ENCODE measurements at regions not wholly inside any gene's neighbourhood (a gene's known extent, or its start where the extent isn't known, plus 50 kb on each side); places are given as distances from the start of the nearest gene placed in this dataset.

DNA sequence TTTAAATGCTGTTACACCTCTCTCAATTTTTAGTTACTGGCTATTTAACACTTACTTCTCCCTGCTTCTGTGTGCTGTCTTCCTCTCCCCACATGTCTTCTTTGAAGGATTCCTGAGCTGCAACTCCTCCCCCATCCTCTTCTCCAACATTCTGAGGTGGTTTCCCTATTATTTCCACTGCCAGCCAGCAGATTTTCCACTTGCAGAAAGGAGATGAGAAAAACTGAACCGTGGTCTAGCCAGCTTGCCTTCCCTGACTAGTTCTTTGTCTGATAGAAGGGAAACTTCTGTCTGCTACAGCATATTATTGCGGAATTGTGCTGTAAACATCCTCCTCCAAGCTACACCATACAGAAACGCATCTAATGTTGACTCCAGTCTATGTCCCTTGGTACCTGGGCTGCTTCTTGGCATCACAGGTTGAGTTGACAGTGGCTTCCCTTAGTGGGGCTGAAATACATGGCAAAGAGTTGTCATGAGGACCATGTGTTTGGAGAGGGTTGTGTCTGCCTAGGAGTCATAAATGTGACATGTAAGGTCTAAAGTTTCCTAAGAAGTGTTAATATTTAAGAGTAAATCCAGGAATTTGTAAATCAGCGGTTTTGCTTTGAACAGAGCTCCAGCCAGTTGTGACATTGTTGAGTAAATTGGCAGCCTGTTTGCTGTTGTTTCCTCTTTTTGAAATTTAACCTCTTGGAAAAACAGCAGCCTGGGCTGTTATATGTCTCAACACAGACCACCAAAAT lies 68.3 kb upstream of the RND3 start:
- TF ChIP-seq EZH2 (IDR thresholded peaks at IDR 0.05) (no peak), FOXP2 (optimal IDR thresholded peaks at IDR 0.05; ENCODE audit: control extremely low read depth, extremely low read length, insufficient read depth) (no peak), POLR2AphosphoS5 (IDR thresholded peaks at IDR 0.05; ENCODE audit: borderline replicate concordance, low read depth, low read length) (no peak)
